NCI-H2107 (cell line): ENCODE measurements at regions not wholly inside any gene's neighbourhood (a gene's known extent, or its start where the extent isn't known, plus 50 kb on each side); places are given as distances from the start of the nearest gene placed in this dataset.
"Not testable (repeated sequence)": the region's sequence is repeated elsewhere in the genome, so short reads cannot be mapped to it uniquely, and the experiment has no call there.

ENCODE experiments used
- DNase-seq: peaks from one replicate; lab custom pipeline; 2025; lab: John Stamatoyannopoulos, UW

DNA sequence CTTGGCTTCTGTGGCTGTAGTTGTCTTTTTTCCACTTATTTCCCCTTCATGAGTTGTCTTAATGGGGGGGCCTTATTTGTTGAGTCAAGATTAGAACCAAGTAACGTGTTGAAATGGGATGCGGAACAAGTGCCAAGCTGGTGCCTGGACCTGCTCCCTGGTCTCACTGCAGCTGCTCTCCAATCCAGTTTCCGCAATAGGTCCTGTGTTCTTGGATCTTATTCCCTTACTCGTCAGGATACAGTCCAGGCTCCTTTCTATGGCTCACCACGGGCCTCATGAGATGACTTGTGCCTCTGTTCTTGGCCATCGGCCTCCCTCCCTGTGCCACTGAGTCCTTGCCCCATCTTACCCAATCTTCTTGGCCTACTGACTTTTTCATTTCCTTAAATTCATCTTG is 159.6 kb upstream of the CADM1 start:
- no peak for DNase-seq

DNA sequence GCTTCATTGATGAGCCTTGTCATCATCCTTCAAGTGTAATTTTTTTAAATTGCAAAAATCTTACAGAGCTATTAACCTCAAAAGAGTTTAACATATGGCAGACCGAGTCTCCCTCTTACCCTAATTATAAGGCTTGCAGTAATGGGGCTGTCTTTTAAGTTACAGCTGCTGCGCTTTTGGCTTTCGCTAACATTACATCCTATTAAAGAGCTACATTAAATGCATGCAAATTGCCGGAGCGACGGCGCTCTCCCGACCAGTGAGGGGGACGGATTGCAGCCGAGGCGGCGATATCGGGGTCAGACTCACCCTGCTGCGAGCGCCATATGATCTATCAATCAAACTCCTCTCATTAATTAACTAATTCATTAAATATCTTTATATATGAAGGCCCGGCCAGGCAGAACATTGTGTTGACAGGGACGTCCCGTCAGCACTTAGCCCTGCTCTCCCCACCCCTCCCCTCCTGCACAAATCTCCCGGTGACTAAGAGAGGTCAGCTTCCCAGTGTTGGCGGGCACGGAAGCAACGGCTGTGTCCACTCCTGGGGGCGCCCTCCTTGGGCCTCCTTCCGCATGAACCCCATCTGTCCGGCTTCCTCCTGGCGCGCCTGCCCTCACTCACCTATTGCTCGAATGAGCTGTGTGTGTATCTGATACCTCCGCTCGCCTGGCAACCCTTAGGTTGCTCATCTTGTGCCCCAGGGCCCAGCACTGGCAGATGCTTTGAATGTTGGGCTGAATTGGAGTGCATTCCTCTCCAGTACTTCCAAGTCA is 156.0 kb upstream of the CADM1 start:
- DNase-seq, result no peak

DNA sequence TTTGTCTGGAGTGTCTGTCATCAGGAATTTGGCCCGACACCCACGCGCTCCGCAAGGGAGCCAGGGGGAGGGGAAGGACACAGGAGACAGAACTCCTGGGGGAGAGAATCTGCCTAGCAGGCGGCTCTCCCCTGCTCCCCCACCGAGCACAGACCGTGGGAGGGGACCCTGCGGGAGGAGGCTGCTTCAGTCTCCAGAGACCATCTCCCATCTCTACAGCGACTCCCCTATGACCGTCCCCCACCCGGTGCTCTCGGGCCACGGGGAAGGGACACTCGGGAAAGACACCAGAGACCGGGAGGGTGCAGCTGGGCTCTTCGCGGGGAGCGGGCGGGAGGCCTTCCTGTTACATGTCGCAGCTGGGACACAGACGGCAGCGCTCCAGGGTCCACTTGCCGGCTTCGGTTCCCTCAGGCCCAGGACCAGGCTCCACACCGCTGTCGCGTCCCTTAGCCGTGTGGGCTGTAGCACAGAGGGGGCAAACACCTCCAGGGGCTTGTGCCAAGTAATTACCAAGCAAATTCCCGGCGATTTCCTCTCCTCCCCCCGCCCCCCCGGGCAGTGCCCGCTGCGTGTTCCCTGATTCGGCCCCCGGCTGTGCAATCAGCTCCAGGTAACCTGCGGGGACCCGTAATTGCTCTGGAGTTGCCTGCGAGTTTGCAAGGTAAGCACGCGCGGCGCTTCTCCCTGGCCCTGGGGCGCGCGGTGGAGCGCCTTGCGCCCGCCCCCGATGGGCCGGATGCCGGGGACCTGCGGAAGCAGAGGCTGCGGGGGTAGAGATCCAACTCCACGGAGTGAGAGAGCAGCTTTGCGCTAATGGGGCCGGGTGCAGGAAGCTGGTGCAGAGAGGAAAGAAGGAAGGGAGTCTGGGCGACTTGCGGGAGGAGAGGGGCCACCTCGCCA is 155.1 kb upstream of the CADM1 start:
- no peak for DNase-seq

DNA sequence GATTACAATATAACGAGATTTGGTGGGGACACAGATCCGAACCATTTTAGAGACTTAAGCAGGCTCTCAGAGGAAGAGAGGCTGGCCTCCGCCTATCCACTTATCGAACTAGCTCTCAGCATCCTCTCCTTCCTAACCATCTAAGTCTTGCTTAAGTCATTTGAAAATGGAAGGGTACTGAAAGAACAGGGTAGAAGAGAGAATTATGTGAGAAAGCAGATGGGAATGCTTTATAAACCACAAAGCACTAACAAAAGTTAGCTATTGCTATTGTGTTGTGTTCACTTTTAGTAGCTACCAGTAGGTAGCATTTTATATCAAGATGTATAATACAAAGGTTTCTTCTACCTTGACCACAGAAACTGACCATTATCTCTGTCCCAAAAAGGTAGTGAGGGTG is 153.4 kb upstream of the CADM1 start:
- no peak for DNase-seq

DNA sequence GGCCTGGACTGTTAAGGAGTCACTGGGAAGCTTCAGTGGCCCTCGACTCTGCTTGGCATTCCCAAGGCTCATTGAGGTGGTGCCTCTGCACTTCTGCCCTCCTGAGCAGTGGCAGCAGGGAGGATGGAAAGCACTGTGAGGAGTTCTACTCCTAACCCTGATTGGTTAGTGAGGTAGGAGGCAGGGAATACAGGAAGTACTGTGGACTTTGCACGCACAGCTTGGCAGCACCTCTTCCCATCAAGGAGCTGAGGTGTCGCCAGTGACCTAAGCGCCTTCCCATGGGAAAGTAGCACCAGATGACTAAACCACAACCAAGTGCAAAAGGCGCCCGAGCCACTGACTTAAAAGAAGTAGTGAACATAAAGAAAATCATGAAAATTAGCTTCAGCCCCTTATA is 152.5 kb upstream of the CADM1 start:
- DNase-seq, result no peak

DNA sequence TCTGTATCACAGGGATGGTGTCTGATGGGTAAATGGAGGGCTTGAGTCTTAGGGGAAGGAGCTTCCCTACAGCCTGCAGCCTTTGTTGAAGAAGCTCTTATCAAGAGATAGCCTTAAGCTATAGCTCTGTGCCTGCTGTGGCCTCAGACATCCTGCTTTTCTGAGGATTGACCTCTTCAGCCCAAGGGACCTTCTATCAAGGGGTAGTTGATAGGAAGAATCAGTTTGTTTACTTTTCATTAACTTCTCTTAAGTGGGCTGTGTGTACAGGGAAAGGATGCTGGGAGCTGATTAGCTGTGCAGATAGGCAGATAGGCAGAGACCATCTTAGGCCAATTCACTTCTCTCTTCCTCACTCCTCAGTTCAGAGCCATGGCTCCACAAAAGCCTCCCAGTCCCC is 151.8 kb upstream of the CADM1 start:
- no peak for DNase-seq

DNA sequence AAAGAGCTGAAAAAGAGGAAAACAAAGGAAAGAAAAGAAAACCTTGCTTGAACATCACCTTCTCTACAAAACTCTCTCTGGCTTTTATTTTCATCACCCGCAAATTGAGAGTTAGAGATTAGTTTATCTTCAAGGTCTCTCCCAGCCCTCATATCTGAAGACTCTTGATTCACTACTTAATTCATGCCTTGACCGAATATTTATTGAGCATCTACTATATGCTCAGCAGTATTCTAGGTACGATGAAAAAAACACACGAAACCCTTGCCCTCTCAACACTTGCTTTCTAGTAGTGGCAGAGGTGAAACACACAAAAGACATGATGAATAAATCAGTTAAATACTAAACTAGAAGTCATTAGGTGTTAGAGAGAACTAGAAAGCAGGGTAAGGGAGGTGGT is 150.6 kb upstream of the CADM1 start:
- DNase-seq, result no peak

DNA sequence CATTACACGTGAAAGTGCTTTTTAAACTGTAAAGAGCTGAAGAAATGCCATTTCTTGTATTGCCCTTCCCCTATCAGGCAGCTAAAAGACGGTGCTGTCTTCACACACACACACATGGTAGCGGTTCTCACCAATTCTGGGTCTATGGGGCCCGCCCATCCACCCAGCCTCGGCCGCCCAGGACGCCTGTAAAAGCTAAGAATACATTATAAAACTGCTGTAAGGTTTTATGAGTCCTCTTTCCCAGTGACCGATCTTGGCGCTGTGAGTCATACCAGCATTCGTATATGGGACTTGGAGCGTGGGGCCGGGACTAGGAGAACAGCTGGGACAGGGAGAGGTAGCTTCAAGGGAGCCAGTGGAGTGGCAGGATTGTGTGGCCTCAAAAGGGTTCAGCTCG is 149.7 kb upstream of the CADM1 start:
- DNase-seq, result no peak

DNA sequence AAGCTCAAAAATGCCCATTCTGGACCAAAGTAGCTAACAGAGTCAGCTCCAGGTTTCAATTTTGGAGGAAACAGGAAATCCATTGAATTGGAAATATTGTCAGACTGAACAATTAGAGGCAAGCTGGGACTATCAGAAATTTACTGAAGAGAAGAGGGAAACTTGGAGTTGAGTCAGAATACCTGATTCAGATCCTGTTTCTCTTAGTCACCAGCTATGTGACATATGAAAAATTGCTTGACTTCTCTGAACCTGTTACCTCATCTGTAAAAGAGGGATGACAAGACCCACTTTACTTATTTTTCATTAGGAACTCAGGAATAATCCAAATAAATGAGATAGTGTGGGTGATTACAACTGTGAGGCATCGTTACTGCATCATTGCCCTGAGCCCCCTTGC is 148.9 kb upstream of the CADM1 start:
- DNase-seq, result no peak

DNA sequence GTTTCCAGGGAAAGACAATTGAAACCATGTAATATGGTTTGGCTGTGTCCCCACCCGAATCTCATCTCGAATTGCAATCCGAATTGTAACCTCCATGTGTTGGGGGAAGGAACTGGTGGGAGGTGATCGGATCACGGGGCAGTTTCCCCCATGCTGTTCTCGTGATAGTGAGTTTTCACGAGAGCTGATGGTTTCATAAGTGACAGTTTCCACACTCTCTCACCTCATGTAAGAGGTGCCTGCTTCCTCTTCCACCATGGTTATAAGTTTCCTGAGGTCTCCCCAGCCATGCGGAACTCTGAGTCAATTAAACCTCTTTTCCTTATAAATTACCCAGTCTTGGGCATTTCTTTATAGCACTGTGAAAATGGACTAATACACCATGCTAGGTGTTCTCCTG is 148.3 kb upstream of the CADM1 start:
- DNase-seq, result no peak

DNA sequence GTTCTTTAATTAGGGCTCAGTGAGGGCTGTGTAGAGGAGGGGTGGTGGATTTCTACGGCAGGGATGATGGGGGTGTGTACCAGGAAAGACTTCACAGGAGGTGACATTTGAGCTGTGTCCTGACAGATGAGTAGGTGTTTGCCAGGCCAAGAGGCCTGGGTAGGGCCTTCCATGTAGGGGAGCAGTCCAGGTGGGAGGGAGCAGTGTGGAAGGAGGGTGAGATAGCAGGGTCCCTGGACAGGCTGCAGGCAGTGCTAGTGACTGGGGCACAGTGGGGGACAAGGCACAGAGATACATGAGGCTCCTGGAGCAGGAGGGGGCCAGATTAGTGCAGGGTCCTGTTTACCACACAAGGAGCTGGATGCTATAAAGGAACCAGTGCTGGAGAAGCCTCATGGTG is 147.9 kb upstream of the CADM1 start:
- no peak for DNase-seq

DNA sequence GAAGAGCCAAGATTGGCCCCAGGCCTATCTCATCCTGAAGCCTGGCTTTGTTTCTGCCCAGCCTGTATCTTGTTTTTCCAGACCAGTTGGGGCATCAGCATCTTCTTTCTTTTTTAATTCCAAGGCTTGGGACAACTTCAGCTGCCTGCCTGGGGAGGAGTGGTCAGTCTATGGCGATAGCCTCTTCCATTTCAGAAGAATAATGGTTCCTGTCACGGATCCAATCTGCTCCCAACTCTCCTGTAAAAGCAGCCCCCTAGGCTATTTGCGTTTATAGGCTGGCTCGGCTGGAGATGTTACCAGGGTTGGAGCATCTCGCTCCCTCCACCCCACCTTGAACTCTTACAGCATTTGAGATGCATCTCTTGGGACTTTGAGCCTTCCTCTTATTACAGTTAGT is 145.2 kb upstream of the CADM1 start:
- DNase-seq, result no peak

DNA sequence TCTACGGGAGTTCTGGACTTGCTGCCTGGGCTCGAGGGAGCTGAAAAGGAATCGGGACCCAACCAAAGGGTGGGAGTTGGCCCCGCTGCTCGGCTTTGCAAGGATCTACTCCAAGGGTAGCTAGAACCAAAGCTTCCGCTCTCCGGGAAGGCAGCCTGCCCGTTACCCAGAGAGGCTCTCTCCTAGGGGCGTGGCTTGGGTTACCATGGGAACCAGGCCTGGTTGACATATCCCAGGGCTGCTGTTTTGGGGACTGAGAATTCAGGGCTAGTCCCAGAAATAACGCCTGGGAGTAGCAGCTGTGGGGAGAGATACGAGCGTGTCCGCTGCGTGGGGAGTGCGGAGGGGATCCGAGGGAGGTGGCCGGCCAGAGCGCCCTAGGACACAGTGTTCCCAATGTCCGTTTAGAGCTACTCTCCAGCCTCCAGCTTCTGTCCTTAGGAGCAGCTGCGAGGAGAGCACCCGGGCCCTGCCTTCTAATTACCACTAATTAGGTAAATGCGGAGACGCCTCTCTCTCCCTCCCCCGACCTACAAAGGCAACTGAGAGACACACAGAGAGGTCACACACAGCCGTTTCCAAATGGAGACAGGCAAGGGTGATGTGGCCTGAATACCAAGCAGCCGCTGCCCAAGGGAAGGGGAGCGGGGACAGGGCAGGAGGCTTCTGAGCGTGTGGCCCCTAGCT is 141.6 kb upstream of the CADM1 start:
- DNase-seq, result no peak

DNA sequence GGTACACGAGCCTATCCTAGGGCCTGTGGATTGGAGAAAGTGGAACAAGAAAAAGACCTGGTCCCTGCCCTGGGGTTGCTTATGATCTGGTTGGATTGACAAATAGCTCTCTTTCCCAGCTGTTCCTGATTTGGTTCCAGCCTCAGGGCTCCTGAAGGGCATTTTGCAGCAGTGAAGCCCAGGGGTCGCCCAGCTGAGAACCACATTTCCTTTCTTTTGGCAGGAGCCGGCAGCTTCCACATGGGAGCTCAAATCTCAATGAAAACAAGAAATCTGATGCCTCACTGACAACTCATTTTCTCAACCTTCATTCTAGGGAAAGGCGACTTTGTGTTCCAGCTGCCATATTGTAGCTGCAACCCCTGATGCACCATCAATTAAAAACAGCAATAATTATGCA is 140.6 kb upstream of the CADM1 start:
- no peak for DNase-seq

DNA sequence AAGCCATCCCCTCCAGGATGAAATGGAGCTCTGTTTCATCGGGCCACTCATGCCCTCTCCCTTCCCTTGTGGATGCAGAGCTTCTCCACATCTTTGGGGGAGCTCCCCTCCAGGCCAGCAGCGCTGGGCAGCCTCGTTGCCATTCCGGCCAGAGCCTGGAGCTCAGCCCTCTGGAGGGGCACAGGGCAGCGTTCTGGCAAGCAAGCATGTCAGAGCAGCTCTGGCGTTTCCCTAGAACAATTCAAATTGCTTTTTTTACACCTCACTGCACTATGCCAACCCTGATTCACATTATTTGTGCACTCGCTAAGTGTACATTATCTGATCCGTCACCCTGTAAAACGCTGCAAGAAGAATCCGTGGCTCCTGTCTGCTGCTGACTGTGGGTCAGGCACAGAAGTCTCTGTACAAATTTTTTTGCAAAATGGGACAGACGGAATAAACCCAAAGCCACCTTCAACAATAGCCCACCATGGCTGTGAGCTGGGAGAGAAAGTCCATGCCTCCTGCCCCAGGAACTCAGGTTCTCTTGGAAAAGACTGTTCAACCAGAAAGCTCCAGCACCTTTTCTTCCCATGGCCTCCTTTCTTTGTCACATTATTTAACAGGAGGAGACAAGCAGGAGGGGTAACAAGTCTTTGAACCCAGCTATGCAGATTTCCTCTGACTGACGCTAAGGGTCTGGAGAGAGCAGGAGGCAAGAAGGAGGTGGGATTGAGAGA is 139.5 kb upstream of the CADM1 start:
- DNase-seq, result no peak

DNA sequence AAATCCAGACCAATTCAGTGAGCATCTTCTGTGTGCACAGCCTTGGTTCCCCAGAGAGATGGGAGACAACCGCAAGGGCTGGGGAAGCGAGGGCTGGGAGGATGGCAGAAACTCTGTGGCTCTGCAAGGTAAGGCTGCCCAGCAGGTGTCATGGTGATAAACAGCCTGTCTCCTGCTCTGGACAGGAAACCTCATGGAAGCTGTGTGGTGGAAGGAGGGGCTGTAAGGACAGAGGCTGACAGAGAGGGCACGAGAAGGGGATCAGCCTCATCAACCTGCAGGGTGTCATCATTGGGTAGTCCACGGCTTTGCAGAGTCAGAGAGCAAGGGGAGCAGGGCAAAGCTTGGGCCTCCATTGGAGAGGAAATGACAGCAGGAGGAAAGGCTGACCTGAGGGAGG is 138.4 kb upstream of the CADM1 start:
- DNase-seq, result no peak

DNA sequence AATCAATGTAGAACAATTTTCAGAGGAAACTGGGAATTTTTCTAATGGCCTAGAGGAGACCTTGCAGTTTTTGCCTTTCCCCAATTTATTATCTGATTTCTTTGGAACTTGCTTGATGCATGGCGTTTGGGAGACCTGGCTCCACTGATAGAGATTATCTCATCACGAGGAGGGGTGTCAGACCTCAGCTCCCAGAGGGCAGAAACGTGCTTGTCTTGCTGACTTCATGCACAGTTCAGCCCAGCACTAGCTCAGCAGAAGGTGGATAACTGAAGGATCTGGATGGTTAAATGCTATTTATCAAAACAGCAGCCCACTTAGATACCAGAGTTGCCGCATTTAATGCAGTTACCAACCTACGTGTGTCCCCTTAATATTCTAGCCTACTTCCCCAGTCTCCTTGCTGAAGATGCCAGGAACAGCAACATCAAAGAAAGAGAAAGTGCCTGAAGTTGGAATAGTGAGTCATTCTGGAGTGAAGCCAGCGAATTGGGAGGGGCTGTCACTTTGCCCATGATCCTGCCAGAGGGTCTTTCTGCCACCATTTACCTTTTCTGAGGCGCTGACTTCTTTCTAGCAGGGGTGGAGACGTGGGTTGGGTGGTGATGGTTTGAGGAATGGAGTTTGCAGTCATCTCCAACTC is 133.5 kb upstream of the CADM1 start:
- DNase-seq, result no peak

DNA sequence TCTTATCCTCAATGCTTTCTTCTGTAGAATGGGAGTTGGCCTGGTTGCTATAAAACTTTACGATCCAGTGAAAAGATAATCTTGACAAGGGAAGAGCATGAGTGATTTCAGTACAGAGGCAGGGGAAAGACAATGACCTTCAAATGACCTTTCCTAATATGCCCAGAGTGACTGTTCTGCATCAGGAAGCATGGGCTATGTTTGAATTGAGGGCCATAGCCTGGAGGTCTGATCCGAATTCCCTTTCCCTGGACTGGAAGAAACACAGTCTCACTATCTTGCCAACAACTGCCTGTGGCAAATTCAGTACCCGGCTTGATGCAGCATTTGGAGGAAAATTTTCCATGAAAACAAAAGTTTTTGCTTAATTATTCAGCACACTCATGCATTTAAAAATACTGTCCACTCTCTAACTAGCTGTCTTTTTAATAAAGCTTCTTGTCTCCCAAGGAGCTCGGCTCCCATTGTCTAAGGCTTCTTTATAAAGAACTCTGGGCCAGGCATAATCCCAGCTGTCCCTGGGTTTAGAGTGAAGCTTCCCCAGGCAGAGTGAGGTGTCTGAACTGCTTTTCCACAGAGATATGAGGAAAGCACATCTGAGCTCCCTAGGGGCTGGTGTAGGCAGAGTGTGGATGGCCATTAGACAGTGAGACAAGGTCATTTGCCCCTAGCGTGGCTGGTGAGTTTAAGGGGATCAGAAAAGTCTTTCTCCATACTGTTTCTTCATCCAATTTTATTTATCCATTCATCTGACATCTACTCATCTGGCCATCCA is 132.7 kb upstream of the CADM1 start:
- no peak for DNase-seq

DNA sequence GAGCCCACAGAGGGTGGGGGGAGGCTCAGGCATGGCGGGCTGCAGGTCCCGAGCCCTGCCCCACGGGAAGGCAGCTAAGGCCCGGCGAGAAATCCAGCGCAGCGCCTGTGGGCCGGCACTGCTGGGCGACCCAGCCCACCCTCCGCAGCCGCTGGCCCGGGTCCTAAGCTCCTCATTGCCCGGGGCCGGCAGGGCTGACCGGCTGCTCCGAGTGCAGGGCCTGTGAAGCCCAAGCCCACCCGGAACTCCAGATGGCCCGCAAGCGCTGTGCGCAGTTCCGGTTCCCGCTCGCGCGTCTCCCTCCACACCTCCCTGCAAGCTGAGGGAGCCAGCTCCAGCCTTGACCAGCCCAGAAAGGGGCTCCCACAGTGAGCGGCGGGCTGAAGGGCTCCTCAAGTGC is 129.8 kb upstream of the CADM1 start:
- not testable (repeated sequence) for DNase-seq

DNA sequence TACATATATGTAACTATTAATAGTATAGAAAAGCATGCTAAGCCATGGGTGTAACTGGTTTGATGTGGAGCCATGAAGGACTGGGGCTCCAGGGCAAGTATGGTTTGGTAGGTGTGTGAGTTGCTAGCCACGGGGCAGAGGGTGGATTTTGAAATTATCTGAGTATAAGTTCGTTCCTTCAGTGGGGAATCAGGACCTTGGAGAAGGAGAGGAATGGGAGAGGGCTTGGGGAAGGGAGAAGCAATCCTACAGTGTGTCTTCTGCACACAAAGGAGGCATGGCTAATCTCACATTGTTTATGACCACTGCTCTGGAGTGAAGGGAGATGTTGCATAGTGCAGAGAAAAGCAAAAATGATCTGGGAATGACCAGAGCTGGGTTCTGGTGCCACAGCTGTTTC is 127.8 kb upstream of the CADM1 start:
- no peak for DNase-seq

DNA sequence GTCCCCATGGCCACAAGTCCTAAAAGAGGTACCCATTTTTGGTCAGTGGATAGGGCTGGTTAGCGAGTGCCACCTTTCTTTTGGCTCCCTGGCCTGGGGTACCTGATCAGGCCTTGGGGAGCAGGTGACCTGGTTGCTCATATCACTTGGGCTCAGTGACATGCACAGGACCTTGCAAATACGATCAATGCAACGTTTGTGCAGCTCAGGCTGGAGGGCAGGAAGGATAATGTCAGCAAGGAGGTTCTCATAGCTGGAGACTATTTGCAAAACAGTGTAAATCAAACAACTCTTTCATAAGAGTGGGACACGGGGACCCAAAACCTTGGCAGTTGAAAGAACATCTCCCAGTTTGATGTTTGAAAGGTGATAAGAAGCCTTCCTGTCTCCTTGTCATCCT is 127.4 kb upstream of the CADM1 start:
- no peak for DNase-seq
